A549 (cell line): ENCODE measurements at regions not wholly inside any gene's neighbourhood (a gene's known extent, or its start where the extent isn't known, plus 50 kb on each side); places are given as distances from the start of the nearest gene placed in this dataset.

Experiments used
- ATAC-seq, 2 experiments: fragments of 200-7000 bp in 1 of 2; fragments of >200 bp in 1 of 2; cut with Nextera tagmentation in 1 of 2; cut with Tn5 transposase in 1 of 2; 3 replicates each; pipeline versions ENCODE4 v1.8.0 to v1.9.1; 2018 to 2020; ENCODE audit warnings: mild to moderate bottlenecking in 1 of 2, moderate library complexity in 1 of 2
- CTCF ChIA-PET: fragments of 300-600 bp; sonication (Branson Sonifier 250); formaldehyde crosslinking; extraction: SDS; loops from one replicate; lab custom pipeline; 2021; ENCODE audit warnings: antibody characterized with exemption, inconsistent platforms; lab: Yijun Ruan, JAX
- POLR2A ChIA-PET: fragments of 350-600 bp; formaldehyde crosslinking; extraction: SDS; loops from one replicate; lab custom pipeline; 2021; ENCODE audit warnings: antibody characterized with exemption, inconsistent platforms; lab: Yijun Ruan, JAX
- DNase-seq, 2 experiments: peaks; one replicate each; pipeline versions ENCODE4 v3.0.0 to v3.0.0-alpha.2; 2011 to 2016; ENCODE audit warnings: low read depth in 1 of 2, low spot score in 1 of 2
- FAIRE-seq: peaks from 2 replicates; lab custom pipeline; 2011; peaks lifted over from hg19 to GRCh38; lab: Jason Lieb, UNC
- H3K27ac ChIP-seq, 2 experiments: fragments of >200 bp; sonication (Bioruptor Twin); formaldehyde crosslinking; 3 replicates each; pipeline ENCODE4 v1.5.1; 2016 to 2017
- H3K4me1 ChIP-seq: fragments of >200 bp; sonication (Bioruptor Twin); formaldehyde crosslinking; 3 replicates; pipeline ENCODE4 v1.6.1; 2016
- H3K4me2 ChIP-seq: fragments of >200 bp; sonication (Bioruptor Twin); formaldehyde crosslinking; 3 replicates; pipeline ENCODE4 v1.6.1; 2016
- H3K4me3 ChIP-seq: fragments of >200 bp; sonication (Bioruptor Twin); formaldehyde crosslinking; 3 replicates; pipeline ENCODE4 v1.5.1; 2016
- H3K9me3 ChIP-seq: fragments of >200 bp; sonication (Bioruptor Twin); formaldehyde crosslinking; 3 replicates; pipeline ENCODE4 v1.6.1; 2016
- BHLHE40 ChIP-seq: IDR thresholded peaks from 2 replicates; pipeline ENCODE4 v1.6.1; 2012; ENCODE audit warnings: low read depth, low read length, inconsistent platforms
- CBX2 ChIP-seq: fragments of 200-600 bp; sonication (generic); IDR thresholded peaks from 2 replicates; pipeline ENCODE4 v1.6.1; 2016; ENCODE audit warnings: low read depth, mild to moderate bottlenecking, borderline replicate concordance
- CBX8 ChIP-seq: fragments of 200-600 bp; sonication (generic); IDR thresholded peaks from 2 replicates; pipeline ENCODE4 v1.6.1; 2016
- CEBPB ChIP-seq, 2 experiments: fragments of >200 bp in 1 of 2; sonication (Bioruptor Twin) in 1 of 2; formaldehyde crosslinking in 1 of 2; IDR thresholded peaks; 2 replicates each; pipeline ENCODE4 v1.6.1; 2012 to 2016
- EHF ChIP-seq: fragments of 250-450 bp; sonication (Bioruptor Pico); IDR thresholded peaks from 2 replicates; pipeline ENCODE4 v1.5.0; 2020; ENCODE audit warnings: mild to moderate bottlenecking
- FOSB ChIP-seq: fragments of 250-450 bp; sonication (Bioruptor Pico); IDR thresholded peaks from 2 replicates; pipeline ENCODE4 v1.5.0; 2020; ENCODE audit warnings: mild to moderate bottlenecking, moderate library complexity
- FOXS1 ChIP-seq: fragments of 250-450 bp; sonication (Bioruptor Pico); IDR thresholded peaks from 2 replicates; pipeline ENCODE4 v1.5.0; 2020; ENCODE audit warnings: mild to moderate bottlenecking, moderate library complexity
- HEYL ChIP-seq: fragments of 250-450 bp; sonication (Bioruptor Pico); IDR thresholded peaks from 2 replicates; pipeline ENCODE4 v1.8.0; 2021; ENCODE audit warnings: mild to moderate bottlenecking, moderate library complexity
- HOXB13 ChIP-seq: fragments of 250-450 bp; sonication (Bioruptor Pico); IDR thresholded peaks from 2 replicates; pipeline ENCODE4 v1.5.0; 2020; ENCODE audit warnings: low read depth, mild to moderate bottlenecking, moderate library complexity
- KDM1A ChIP-seq: fragments of 200-600 bp; sonication (generic); IDR thresholded peaks from 2 replicates; pipeline ENCODE4 v1.6.1; 2016; ENCODE audit warnings: low read depth, mild to moderate bottlenecking
- KDM5A ChIP-seq: fragments of 200-600 bp; sonication (generic); IDR thresholded peaks from 2 replicates; pipeline ENCODE4 v1.6.1; 2016; ENCODE audit warnings: antibody characterized with exemption, mild to moderate bottlenecking
- MAFK ChIP-seq: fragments of 450-650 bp; IDR thresholded peaks from 2 replicates; pipeline ENCODE4 v1.6.1; 2014; ENCODE audit not compliant: partially characterized antibody
- PHF8 ChIP-seq: fragments of 200-600 bp; sonication (generic); IDR thresholded peaks from 2 replicates; pipeline ENCODE4 v1.6.1; 2016; ENCODE audit warnings: low read depth, mild to moderate bottlenecking, antibody characterized with exemption, moderate library complexity, borderline replicate concordance
- RAD21 ChIP-seq, 2 experiments: fragments of >200 bp in 1 of 2; sonication (Bioruptor Twin) in 1 of 2; formaldehyde crosslinking in 1 of 2; IDR thresholded peaks in 1 of 2; conservative IDR thresholded peaks in 1 of 2; 2 replicates in 1 of 2; 3 replicates in 1 of 2; pipeline ENCODE4 v1.6.1; 2012 to 2018; ENCODE audit warnings: inconsistent platforms in 1 of 2
- RCOR1 ChIP-seq: fragments of 150-350 bp; IDR thresholded peaks from 2 replicates; pipeline ENCODE4 v1.6.1; 2014; ENCODE audit warnings: antibody characterized with exemption, low read length, low read depth
- SREBF2 ChIP-seq: fragments of 450-650 bp; IDR thresholded peaks from 2 replicates; pipeline ENCODE4 v1.6.1; 2014; ENCODE audit warnings: mild to moderate bottlenecking, moderate library complexity
- ZFP36 ChIP-seq: fragments of 450-650 bp; IDR thresholded peaks from 2 replicates; pipeline ENCODE4 v1.6.1; 2014; ENCODE audit warnings: borderline replicate concordance; ENCODE audit not compliant: partially characterized antibody
- WGBS: methylation state at CpG from one replicate; pipeline ENCODE4 v1.1.6; 2017; ENCODE audit errors: missing lambda C conversion rate; 5-methylcytosine and 5-hydroxymethylcytosine counted together
- TF ChIP-seq, protein P1 (sequence below): fragments of 150-350 bp; IDR thresholded peaks from 2 replicates; pipeline ENCODE4 v1.6.1; 2014; ENCODE audit warnings: low read depth, mild to moderate bottlenecking, low read length
- TF ChIP-seq, protein P2 (sequence below): fragments of 450-650 bp; IDR thresholded peaks from 2 replicates; pipeline ENCODE4 v1.6.1; 2014; ENCODE audit warnings: antibody characterized with exemption

DNA sequence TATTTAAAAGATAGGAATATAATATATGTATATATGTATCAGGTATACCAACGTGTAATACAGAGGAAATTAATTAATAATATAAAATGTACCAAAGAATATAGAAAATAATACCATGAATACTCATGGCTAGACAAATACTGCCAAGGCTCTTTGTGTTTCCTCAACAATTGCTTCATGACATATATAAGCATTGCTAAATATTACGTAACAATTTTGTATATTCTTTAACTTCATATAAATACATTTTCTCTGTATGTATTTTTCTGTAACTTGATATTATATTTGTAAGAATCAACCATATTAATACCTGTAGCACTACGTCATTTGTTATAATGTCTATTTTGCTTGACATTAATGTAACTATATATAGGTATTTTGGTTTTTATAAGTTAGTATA, 104.0 kb downstream of the CEP44 start:
- H3K4me2 ChIP-seq, result no peak overlapping the region
- DNase-seq (no peak), FAIRE-seq (no peak), ATAC-seq (no peak)
- H3K27ac ChIP-seq, result no peak overlapping the region; a peak in 1 of 6 replicates
- ChIA-PET POLR2A (no interaction called here), CTCF (interaction anchor here (0.7 kb wide), 1 partner anchor 136 kb away, joined by 3 read pairs; no protein-coding TSS in a partner anchor)
- TF ChIP-seq CEBPB (IDR thresholded peaks at IDR 0.05) (peak in 1 of 2 experiments; percentile 27; a peak in 1 of 4 replicates), ZFP36 (no peak)
- WGBS, result 75% methylated on average over 3 of the region's 3 CpGs
- H3K4me3 ChIP-seq, result no peak overlapping the region
- 0 out of 3 replicates have a peak, but pooled peaks cover 6% of the 10 kb centered on the region for H3K9me3 ChIP-seq
- peaks cover 42% of the 10 kb centered on the region for H3K4me1 ChIP-seq

DNA sequence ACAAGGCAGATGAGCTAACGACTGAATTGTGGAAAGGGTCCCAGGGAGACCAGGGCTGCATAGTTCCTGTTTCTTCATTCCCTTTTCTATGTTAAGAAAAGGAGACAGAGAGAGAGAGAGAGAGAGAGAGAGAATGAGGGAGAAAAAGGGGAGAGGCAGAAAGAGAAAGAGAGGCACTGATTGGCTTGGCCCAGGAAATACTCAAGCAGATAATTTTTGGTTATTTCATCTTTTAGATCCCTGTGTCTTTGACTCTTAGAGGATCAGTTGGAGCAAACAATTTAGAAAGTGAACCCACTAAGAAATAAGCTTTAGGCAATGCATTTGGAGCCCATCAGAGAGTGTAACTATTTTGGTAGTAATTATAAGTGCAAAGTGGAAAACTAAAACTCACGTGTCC, 103.4 kb downstream of the CEP44 start:
- POLR2A ChIA-PET, result interaction anchor here (0.8 kb wide), 1 partner anchor 135 kb away, joined by 4 read pairs; no protein-coding TSS in a partner anchor
- Histone ChIP-seq H3K4me2 (0 out of 3 replicates have a peak overlapping the region, but pooled peaks have one; percentile 14), H3K9me3 (0 out of 3 replicates have a peak, but pooled peaks cover 3% of the 10 kb centered on the region), H3K4me3 (no peak overlapping the region), H3K27ac (peak overlapping the region; percentile 47 to 73; a peak in 5 of 6 replicates), H3K4me1 (peaks cover 47% of the 10 kb centered on the region)
- 89% methylated on average over 2 of the region's 2 CpGs for WGBS
- ATAC-seq (no peak), DNase-seq (no peak), FAIRE-seq (no peak)
- CTCF ChIA-PET, result interaction anchor here (0.7 kb wide), 1 partner anchor 137 kb away, joined by 3 read pairs; no protein-coding TSS in a partner anchor
- TF ChIP-seq RAD21 (conservative IDR thresholded peaks at IDR 0.05 in 1 of 2, IDR thresholded peaks at IDR 0.05 in 1 of 2) (no peak), EHF (no peak), CBX8 (no peak), RCOR1 (no peak), HEYL (no peak), KDM1A (no peak), CBX2 (no peak), KDM5A (no peak), PHF8 (no peak), FOXS1 (CRISPR knock-in tag) (no peak), HOXB13 (CRISPR knock-in tag) (no peak), BHLHE40 (no peak), SREBF2 (no peak), FOSB (CRISPR knock-in tag) (no peak), CEBPB (IDR thresholded peaks at IDR 0.05) (no peak)
- TF ChIP-seq, protein P1, sequence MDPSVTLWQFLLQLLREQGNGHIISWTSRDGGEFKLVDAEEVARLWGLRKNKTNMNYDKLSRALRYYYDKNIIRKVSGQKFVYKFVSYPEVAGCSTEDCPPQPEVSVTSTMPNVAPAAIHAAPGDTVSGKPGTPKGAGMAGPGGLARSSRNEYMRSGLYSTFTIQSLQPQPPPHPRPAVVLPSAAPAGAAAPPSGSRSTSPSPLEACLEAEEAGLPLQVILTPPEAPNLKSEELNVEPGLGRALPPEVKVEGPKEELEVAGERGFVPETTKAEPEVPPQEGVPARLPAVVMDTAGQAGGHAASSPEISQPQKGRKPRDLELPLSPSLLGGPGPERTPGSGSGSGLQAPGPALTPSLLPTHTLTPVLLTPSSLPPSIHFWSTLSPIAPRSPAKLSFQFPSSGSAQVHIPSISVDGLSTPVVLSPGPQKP, result no peak
- TF ChIP-seq, protein P2, sequence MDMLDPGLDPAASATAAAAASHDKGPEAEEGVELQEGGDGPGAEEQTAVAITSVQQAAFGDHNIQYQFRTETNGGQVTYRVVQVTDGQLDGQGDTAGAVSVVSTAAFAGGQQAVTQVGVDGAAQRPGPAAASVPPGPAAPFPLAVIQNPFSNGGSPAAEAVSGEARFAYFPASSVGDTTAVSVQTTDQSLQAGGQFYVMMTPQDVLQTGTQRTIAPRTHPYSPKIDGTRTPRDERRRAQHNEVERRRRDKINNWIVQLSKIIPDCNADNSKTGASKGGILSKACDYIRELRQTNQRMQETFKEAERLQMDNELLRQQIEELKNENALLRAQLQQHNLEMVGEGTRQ, result no peak

DNA sequence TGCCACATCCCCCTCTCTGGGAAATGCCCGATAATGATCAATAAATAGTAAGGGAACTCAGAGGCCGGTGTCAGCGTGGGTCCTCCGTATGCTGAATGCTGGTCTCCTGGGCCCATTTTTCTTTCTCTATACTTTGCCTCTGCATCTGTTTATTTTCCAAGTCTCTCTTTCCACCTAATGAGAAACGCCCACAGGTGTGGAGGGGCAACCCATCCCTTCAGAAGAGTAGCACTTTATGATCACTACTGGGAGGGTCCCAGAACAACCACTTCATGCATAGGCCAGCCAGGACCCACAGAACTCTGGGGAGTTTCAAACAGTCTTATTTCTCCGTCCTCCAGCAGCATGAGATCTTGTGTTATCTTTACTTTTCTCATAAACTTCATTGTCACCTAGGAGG, 100.1 kb downstream of the CEP44 start:
- peaks cover 27% of the 10 kb centered on the region for H3K4me1 ChIP-seq
- H3K9me3 ChIP-seq, result 0 out of 3 replicates have a peak, but pooled peaks cover 3% of the 10 kb centered on the region
- ChIA-PET CTCF (no interaction called here), POLR2A (no interaction called here)
- no peak overlapping the region for H3K4me3 ChIP-seq
- peak overlapping the region; percentile 73 to 83 for H3K27ac ChIP-seq
- WGBS, result 50% methylated on average over 6 of the region's 6 CpGs
- no peak for TF ChIP-seq MAFK
- no peak for FAIRE-seq
- DNase-seq, result no peak
- peak overlapping the region; percentile 36 for H3K4me2 ChIP-seq
- peak in 1 of 2 experiments; percentile 53; a peak in 1 of 6 replicates for ATAC-seq
